A673 (cell line): ENCODE measurements at regions not wholly inside any gene's neighbourhood (a gene's known extent, or its start where the extent isn't known, plus 50 kb on each side); places are given as distances from the start of the nearest gene placed in this dataset.

Source experiments
- CTCF ChIP-seq: fragments of 300-800, 200-600 bp; sonication (generic); conservative IDR thresholded peaks from 2 replicates; pipeline ENCODE4 v1.5.1; 2017; ENCODE audit warnings: low read depth, mild to moderate bottlenecking, antibody characterized with exemption, low read length, moderate library complexity, mixed read lengths
- EZH2 ChIP-seq: fragments of 200-600 bp; sonication (generic); IDR thresholded peaks from 2 replicates; pipeline ENCODE4 v1.6.1; 2017; ENCODE audit warnings: borderline replicate concordance, low read depth, mild to moderate bottlenecking, mixed read lengths, antibody characterized with exemption, low read length; ENCODE audit not compliant: poor library complexity, severe bottlenecking

GRCh38 chr14:103220134-103220981 is 97.1 kb downstream of the TNFAIP2 start:
- no peak for TF ChIP-seq CTCF
- TF ChIP-seq EZH2 = no peak
